ENCODE measurements at regions not wholly inside any gene's neighbourhood (a gene's known extent, or its start where the extent isn't known, plus 50 kb on each side); places are given as distances from the start of the nearest gene placed in this dataset.

GRCh38 chr10:4638099-4638498 lies 187.9 kb upstream of the AKR1E2 start:
- TF ChIP-seq, protein P1, sequence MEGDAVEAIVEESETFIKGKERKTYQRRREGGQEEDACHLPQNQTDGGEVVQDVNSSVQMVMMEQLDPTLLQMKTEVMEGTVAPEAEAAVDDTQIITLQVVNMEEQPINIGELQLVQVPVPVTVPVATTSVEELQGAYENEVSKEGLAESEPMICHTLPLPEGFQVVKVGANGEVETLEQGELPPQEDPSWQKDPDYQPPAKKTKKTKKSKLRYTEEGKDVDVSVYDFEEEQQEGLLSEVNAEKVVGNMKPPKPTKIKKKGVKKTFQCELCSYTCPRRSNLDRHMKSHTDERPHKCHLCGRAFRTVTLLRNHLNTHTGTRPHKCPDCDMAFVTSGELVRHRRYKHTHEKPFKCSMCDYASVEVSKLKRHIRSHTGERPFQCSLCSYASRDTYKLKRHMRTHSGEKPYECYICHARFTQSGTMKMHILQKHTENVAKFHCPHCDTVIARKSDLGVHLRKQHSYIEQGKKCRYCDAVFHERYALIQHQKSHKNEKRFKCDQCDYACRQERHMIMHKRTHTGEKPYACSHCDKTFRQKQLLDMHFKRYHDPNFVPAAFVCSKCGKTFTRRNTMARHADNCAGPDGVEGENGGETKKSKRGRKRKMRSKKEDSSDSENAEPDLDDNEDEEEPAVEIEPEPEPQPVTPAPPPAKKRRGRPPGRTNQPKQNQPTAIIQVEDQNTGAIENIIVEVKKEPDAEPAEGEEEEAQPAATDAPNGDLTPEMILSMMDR (IDR thresholded peaks at IDR 0.05): no peak
- TF ChIP-seq POLR2AphosphoS5 (IDR thresholded peaks at IDR 0.05): no peak

Measured in sigmoid colon (tissue), 4 donors.